IPS-11a (cell line): ENCODE measurements at regions not wholly inside any gene's neighbourhood (a gene's known extent, or its start where the extent isn't known, plus 50 kb on each side); places are given as distances from the start of the nearest gene placed in this dataset.

Source experiments
- H3K4me3 ChIP-seq: one replicate; pipeline ENCODE4 v1.5.1; 2013; ENCODE audit warnings: low read depth, low read length, control low read depth

GRCh38 chr19:29263305-29264135 lies 50.6 kb upstream of the UQCRFS1 start:
- H3K4me3 ChIP-seq, result no peak overlapping the region

- H3K4me3 ChIP-seq, result no peak overlapping the region
Measured at GRCh38 chr19:29264897-29265296, 51.9 kb upstream of the UQCRFS1 start.

- H3K4me3 ChIP-seq, result no peak overlapping the region
Measured at GRCh38 chr19:29265436-29265835, 52.5 kb upstream of the UQCRFS1 start.

- H3K4me3 ChIP-seq, result no peak overlapping the region
Measured at GRCh38 chr19:29266001-29266400, 53.0 kb upstream of the UQCRFS1 start.

GRCh38 chr19:29266603-29267002 lies 53.7 kb upstream of the UQCRFS1 start:
- H3K4me3 ChIP-seq, result no peak overlapping the region

- H3K4me3 ChIP-seq, result no peak overlapping the region
Measured at GRCh38 chr19:29267701-29268100, 54.8 kb upstream of the UQCRFS1 start.

- no peak overlapping the region for H3K4me3 ChIP-seq
Measured at GRCh38 chr19:29268103-29268502, 55.2 kb upstream of the UQCRFS1 start.

GRCh38 chr19:29268721-29269393 lies 55.9 kb upstream of the UQCRFS1 start:
- H3K4me3 ChIP-seq, result no peak overlapping the region

- no peak overlapping the region for H3K4me3 ChIP-seq
Measured at GRCh38 chr19:29269641-29270040, 56.7 kb upstream of the UQCRFS1 start.

- no peak overlapping the region for H3K4me3 ChIP-seq
Measured at GRCh38 chr19:29271341-29271740, 58.4 kb upstream of the UQCRFS1 start.

- H3K4me3 ChIP-seq, result no peak overlapping the region
Measured at GRCh38 chr19:29271911-29272310, 59.0 kb upstream of the UQCRFS1 start.

- H3K4me3 ChIP-seq, result no peak overlapping the region
Measured at GRCh38 chr19:29273000-29273640, 60.2 kb upstream of the UQCRFS1 start.

- H3K4me3 ChIP-seq, result no peak overlapping the region
Measured at GRCh38 chr19:29275266-29275665, 62.3 kb upstream of the UQCRFS1 start.

- no peak overlapping the region for H3K4me3 ChIP-seq
Measured at GRCh38 chr19:29277102-29277501, 64.2 kb upstream of the UQCRFS1 start.

GRCh38 chr19:29278716-29279115 lies 65.8 kb upstream of the UQCRFS1 start:
- H3K4me3 ChIP-seq, result no peak overlapping the region

- H3K4me3 ChIP-seq, result no peak overlapping the region
Measured at GRCh38 chr19:29283366-29283765, 70.4 kb upstream of the UQCRFS1 start.

- H3K4me3 ChIP-seq, result no peak overlapping the region
Measured at GRCh38 chr19:29285187-29285687, 72.3 kb upstream of the UQCRFS1 start.

- no peak overlapping the region for H3K4me3 ChIP-seq
Measured at GRCh38 chr19:29285878-29286277, 72.9 kb upstream of the UQCRFS1 start.

- no peak overlapping the region for H3K4me3 ChIP-seq
Measured at GRCh38 chr19:29287061-29287460, 74.1 kb upstream of the UQCRFS1 start.

- H3K4me3 ChIP-seq, result no peak overlapping the region
Measured at GRCh38 chr19:29288256-29288655, 75.3 kb upstream of the UQCRFS1 start.

GRCh38 chr19:29289020-29289419 lies 76.1 kb upstream of the UQCRFS1 start:
- H3K4me3 ChIP-seq, result no peak overlapping the region

- H3K4me3 ChIP-seq, result no peak overlapping the region
Measured at GRCh38 chr19:29290853-29291252, 77.9 kb upstream of the UQCRFS1 start.
